ENCODE measurements at regions not wholly inside any gene's neighbourhood (a gene's known extent, or its start where the extent isn't known, plus 50 kb on each side); places are given as distances from the start of the nearest gene placed in this dataset.

DNA sequence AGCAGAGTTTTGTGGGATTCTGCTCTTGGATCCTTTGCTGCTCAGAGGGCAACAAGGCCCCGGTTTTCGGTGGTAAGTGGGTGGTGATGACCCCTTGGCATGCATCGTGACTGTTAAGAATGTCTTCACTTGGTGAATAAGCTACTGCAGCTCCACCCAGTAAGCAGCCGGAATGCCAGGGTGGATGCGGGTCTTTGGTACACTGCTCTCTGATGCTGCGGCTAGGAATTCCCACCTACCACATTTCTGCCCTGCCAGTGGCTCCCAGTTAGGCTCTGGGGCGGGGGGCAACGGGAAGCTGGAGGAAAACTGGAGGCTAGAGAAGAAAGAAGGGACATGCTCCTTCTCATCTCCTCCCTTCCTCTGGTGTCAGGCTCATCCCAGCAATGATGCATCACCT is 180.4 kb upstream of the GALNT2 start:
- H3K9me3 ChIP-seq (ENCODE audit: insufficient read depth in 2 of 2, low read depth in 1 of 2, low read length in 1 of 2), result no peaks in the 10 kb centered on the region
- ChIA-PET CTCF (ENCODE audit: partially characterized antibody) (interaction anchor here (1.1 to 1.5 kb wide), 4 partner anchors 9 to 234 kb away, joined by 3 to 5 read pairs (median 3); no protein-coding TSS in a partner anchor), POLR2A (ENCODE audit: partially characterized antibody) (no interaction called here)
- FAIRE-seq (no peak), DNase-seq (ENCODE audit: low read depth in 1 of 2, low spot score in 2 of 2) (peak in 1 of 2 experiments; percentile 20)
- H2BK15ac ChIP-seq (ENCODE audit: low read length), result no peak overlapping the region
- no peak overlapping the region for H3K4me2 ChIP-seq (ENCODE audit: insufficient read depth in 1 of 2, low read depth in 2 of 2, low read length in 2 of 2)
- H4K8ac ChIP-seq (ENCODE audit: extremely low read depth, insufficient read depth, low read length), result no peak overlapping the region
- H2AFZ ChIP-seq (ENCODE audit: low read length), result no peak overlapping the region
- H3K23me2 ChIP-seq (ENCODE audit: low read depth, low read length), result peaks cover 2% of the 10 kb centered on the region; the same call in 1 of the 2 replicates
- WGBS, 2 experiments (ENCODE audit: extremely low coverage in 1 of 2, insufficient coverage in 1 of 2, insufficient read length in 1 of 2, insufficient replicate concordance in 2 of 2, low coverage in 1 of 2, low lambda C conversion rate in 2 of 2, missing lambda C conversion rate in 1 of 2), result 90% methylated on average over 8 of the region's 8 CpGs; no CpG with 5 or more reads in 1 of the 2 experiments
- no peak overlapping the region for H3K27ac ChIP-seq (ENCODE audit: low read depth, low read length)
- H3K23ac ChIP-seq (ENCODE audit: insufficient read length), result no peak overlapping the region
- H2BK120ac ChIP-seq (replicated peaks; ENCODE audit: low read depth, low read length), result no peak overlapping the region
- H3K79me1 ChIP-seq (ENCODE audit: low read depth, low read length), result no peaks in the 10 kb centered on the region
- H3K56ac ChIP-seq (replicated peaks; ENCODE audit: insufficient read length, low read depth, low read length), result no peak overlapping the region
- no peaks in the 10 kb centered on the region for H3K27me3 ChIP-seq (replicated peaks in 1 of 4; ENCODE audit: control insufficient read depth in 3 of 4, extremely low read depth in 1 of 4, insufficient read depth in 3 of 4, low read length in 3 of 4)
- H2BK12ac ChIP-seq (ENCODE audit: low read depth, low read length), result no peak overlapping the region
- H3K4ac ChIP-seq (replicated peaks; ENCODE audit: insufficient read length, low read depth, low read length), result no peak overlapping the region
- no peaks in the 10 kb centered on the region for H3K4me1 ChIP-seq (replicated peaks in 1 of 4; ENCODE audit: control insufficient read depth in 3 of 4, insufficient read depth in 4 of 4, low read length in 3 of 4)
- H3K9ac ChIP-seq (replicated peaks in 1 of 4; ENCODE audit: extremely low read depth in 1 of 4, low read depth in 3 of 4, low read length in 3 of 4), result no peak overlapping the region
- H4K91ac ChIP-seq (replicated peaks; ENCODE audit: insufficient read length, low read length), result no peak overlapping the region
- no peaks in the 10 kb centered on the region for H3K36me3 ChIP-seq (ENCODE audit: control insufficient read depth in 2 of 4, insufficient read depth in 4 of 4, low read length in 3 of 4)
- no peak overlapping the region for H2BK5ac ChIP-seq (ENCODE audit: low read depth, low read length)
- H2AK5ac ChIP-seq (ENCODE audit: low read depth, low read length), result no peak overlapping the region
- no peak overlapping the region for H3K14ac ChIP-seq (ENCODE audit: insufficient read length)
- no peaks in the 10 kb centered on the region for H3K79me2 ChIP-seq (ENCODE audit: control insufficient read depth in 1 of 2, insufficient read depth in 2 of 2, low read length in 2 of 2)
- H3K18ac ChIP-seq (ENCODE audit: extremely low read depth, low read length), result no peak overlapping the region
- no peaks in the 10 kb centered on the region for H4K20me1 ChIP-seq (replicated peaks in 1 of 2; ENCODE audit: control insufficient read depth in 1 of 2, insufficient read depth in 2 of 2, low read length in 2 of 2)
- no peak overlapping the region for H4K5ac ChIP-seq (ENCODE audit: insufficient read length, low read depth, low read length)
- no peak overlapping the region for H3K4me3 ChIP-seq (ENCODE audit: extremely low read depth in 1 of 4, insufficient read depth in 2 of 4, low read depth in 3 of 4, low read length in 4 of 4)
- no peak overlapping the region for H2BK20ac ChIP-seq (ENCODE audit: low read length)
- no peak for TF ChIP-seq KDM1A (IDR thresholded peaks at IDR 0.05; ENCODE audit: borderline replicate concordance, low read length)
- no peak for TF ChIP-seq ZNF274 (IDR thresholded peaks at IDR 0.05; ENCODE audit: borderline replicate concordance, extremely low read depth, low read length)
- no peak for TF ChIP-seq CEBPB (IDR thresholded peaks at IDR 0.05; ENCODE audit: low read depth, low read length)
- TF ChIP-seq BCL11A (IDR thresholded peaks at IDR 0.05; ENCODE audit: low read depth in 2 of 2, low read length in 2 of 2), result no peak
